Endothelial cell of umbilical vein (primary cell): ENCODE measurements at regions not wholly inside any gene's neighbourhood (a gene's known extent, or its start where the extent isn't known, plus 50 kb on each side); places are given as distances from the start of the nearest gene placed in this dataset.

ENCODE experiments used
- EZH2 ChIP-seq: IDR thresholded peaks from 2 replicates; pipeline ENCODE4 v1.6.1; 2012; ENCODE audit warnings: borderline replicate concordance, low read depth, mild to moderate bottlenecking, moderate library complexity, low read length, inconsistent platforms; ENCODE audit not compliant: severe bottlenecking
- GATA2 ChIP-seq: IDR thresholded peaks from 2 replicates; pipeline ENCODE4 v1.7.0; 2011; ENCODE audit warnings: low read depth, mild to moderate bottlenecking, moderate library complexity, mixed read lengths, low read length; ENCODE audit not compliant: insufficient read length, insufficient read depth
- JUN ChIP-seq: IDR thresholded peaks from 2 replicates; pipeline ENCODE4 v1.6.1; 2011; ENCODE audit warnings: borderline replicate concordance, low read depth; ENCODE audit not compliant: insufficient read length, insufficient read depth
- MYC ChIP-seq: IDR thresholded peaks from one replicate; pipeline ENCODE4 v1.6.1; 2011; ENCODE audit warnings: mild to moderate bottlenecking, low read depth, low read length
- POLR2A ChIP-seq: IDR thresholded peaks from 2 replicates; pipeline ENCODE4 v1.6.1; 2012; ENCODE audit warnings: low read depth, mild to moderate bottlenecking, control low read depth, low read length
- POLR2AphosphoS5 ChIP-seq: IDR thresholded peaks from 2 replicates; pipeline ENCODE4 v1.6.1; 2012; ENCODE audit warnings: low read depth, mild to moderate bottlenecking, control low read depth, low read length, moderate library complexity; ENCODE audit not compliant: insufficient read depth
- TF ChIP-seq, protein P1 (sequence below), 2 donors: IDR thresholded peaks; 1 replicate in 1 of 2; 2 replicates in 1 of 2; pipeline ENCODE4 v1.5.1; 2011; ENCODE audit warnings: low read length in 2 of 2, mild to moderate bottlenecking in 2 of 2, moderate library complexity in 2 of 2, control low read depth in 1 of 2, inconsistent platforms in 1 of 2, low read depth in 1 of 2; ENCODE audit not compliant: insufficient read depth in 1 of 2; ENCODE audit errors: extremely low read depth in 1 of 2
- TF ChIP-seq, protein P2 (sequence below): IDR thresholded peaks from 2 replicates; pipeline ENCODE4 v1.6.1; 2011; ENCODE audit not compliant: insufficient read depth, insufficient read length

DNA sequence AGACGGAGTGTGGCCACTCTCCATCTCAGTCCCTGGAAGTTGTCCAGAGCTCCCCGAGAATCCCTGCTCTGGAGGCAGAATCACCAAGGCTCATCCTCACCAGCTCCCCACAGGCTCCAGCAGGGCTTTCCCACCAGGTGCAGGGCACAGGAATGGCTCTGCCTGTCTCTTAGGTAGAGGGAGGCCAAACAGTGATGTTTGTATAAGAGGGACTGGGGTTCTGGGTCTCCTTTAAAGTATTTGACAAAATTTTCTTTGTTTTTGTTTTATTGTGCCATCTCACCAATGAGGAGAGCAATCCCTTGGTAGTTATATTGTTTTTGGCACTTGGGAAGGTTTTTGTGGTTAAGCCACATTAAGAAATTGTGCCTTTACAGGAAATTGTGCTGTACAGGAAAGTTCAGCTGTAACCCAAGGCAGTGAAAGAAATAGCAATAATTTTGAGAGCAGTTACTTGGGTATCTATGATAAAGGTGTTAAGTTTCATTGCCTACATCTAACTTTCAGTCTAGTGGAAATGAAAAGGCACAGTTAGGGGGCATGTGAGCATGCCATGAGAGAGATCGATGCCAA lies 219.3 kb upstream of the PRSS58 start:
- no peak for TF ChIP-seq JUN
- TF ChIP-seq EZH2 = no peak
- no peak for TF ChIP-seq POLR2A
- TF ChIP-seq POLR2AphosphoS5 = no peak
- no peak for TF ChIP-seq GATA2
- TF ChIP-seq, protein P1, sequence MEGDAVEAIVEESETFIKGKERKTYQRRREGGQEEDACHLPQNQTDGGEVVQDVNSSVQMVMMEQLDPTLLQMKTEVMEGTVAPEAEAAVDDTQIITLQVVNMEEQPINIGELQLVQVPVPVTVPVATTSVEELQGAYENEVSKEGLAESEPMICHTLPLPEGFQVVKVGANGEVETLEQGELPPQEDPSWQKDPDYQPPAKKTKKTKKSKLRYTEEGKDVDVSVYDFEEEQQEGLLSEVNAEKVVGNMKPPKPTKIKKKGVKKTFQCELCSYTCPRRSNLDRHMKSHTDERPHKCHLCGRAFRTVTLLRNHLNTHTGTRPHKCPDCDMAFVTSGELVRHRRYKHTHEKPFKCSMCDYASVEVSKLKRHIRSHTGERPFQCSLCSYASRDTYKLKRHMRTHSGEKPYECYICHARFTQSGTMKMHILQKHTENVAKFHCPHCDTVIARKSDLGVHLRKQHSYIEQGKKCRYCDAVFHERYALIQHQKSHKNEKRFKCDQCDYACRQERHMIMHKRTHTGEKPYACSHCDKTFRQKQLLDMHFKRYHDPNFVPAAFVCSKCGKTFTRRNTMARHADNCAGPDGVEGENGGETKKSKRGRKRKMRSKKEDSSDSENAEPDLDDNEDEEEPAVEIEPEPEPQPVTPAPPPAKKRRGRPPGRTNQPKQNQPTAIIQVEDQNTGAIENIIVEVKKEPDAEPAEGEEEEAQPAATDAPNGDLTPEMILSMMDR (IDR thresholded peaks at IDR 0.05; ENCODE audit: extremely low read depth in 1 of 2, insufficient read depth in 1 of 2, low read depth in 1 of 2, low read length in 2 of 2) = no peak
- TF ChIP-seq, protein P2, sequence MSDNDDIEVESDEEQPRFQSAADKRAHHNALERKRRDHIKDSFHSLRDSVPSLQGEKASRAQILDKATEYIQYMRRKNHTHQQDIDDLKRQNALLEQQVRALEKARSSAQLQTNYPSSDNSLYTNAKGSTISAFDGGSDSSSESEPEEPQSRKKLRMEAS = no peak
- no peak for TF ChIP-seq MYC
